8988T (cell line): ENCODE measurements at regions not wholly inside any gene's neighbourhood (a gene's known extent, or its start where the extent isn't known, plus 50 kb on each side); places are given as distances from the start of the nearest gene placed in this dataset.

ENCODE experiments used
- DNase-seq: peaks from one replicate; pipeline ENCODE4 v3.0.0; 2011

- DNase-seq: no peak
Measured at GRCh38 chr11:116527180-116527991, 245.4 kb downstream of the BUD13 start.

- no peak for DNase-seq
Measured at GRCh38 chr11:116525961-116526495, 246.8 kb downstream of the BUD13 start.

GRCh38 chr11:116519499-116519898 is 253.3 kb downstream of the BUD13 start:
- no peak for DNase-seq

- no peak for DNase-seq
Measured at GRCh38 chr11:116518141-116518540, 254.6 kb downstream of the BUD13 start.

- DNase-seq: no peak
Measured at GRCh38 chr11:116517584-116517983, 255.2 kb downstream of the BUD13 start.

GRCh38 chr11:116517077-116517476 is 255.7 kb downstream of the BUD13 start:
- DNase-seq: no peak

- DNase-seq: no peak
Measured at GRCh38 chr11:116515664-116516184, 257.1 kb downstream of the BUD13 start.

GRCh38 chr11:116513894-116514293 is 258.9 kb downstream of the BUD13 start:
- DNase-seq: peak; percentile 57

- DNase-seq: no peak
Measured at GRCh38 chr11:116513278-116513823, 259.4 kb downstream of the BUD13 start.

- DNase-seq: no peak
Measured at GRCh38 chr11:116512841-116513240, 259.9 kb downstream of the BUD13 start.

GRCh38 chr11:116511684-116512083 is 261.1 kb downstream of the BUD13 start:
- DNase-seq: no peak

GRCh38 chr11:116510886-116511650 is 261.7 kb downstream of the BUD13 start:
- no peak for DNase-seq

- DNase-seq: no peak
Measured at GRCh38 chr11:116510166-116510565, 262.6 kb downstream of the BUD13 start.

- no peak for DNase-seq
Measured at GRCh38 chr11:116509551-116509950, 263.2 kb downstream of the BUD13 start.

GRCh38 chr11:116507849-116508695 is 264.7 kb downstream of the BUD13 start:
- no peak for DNase-seq

- no peak for DNase-seq
Measured at GRCh38 chr11:116507016-116507415, 265.8 kb downstream of the BUD13 start.

GRCh38 chr11:116506263-116506825 is 266.4 kb downstream of the BUD13 start:
- no peak for DNase-seq

- DNase-seq: no peak
Measured at GRCh38 chr11:116505298-116506262, 267.2 kb downstream of the BUD13 start.

- DNase-seq: no peak
Measured at GRCh38 chr11:116504541-116505297, 268.1 kb downstream of the BUD13 start.
